ENCODE measurements at regions not wholly inside any gene's neighbourhood (a gene's known extent, or its start where the extent isn't known, plus 50 kb on each side); places are given as distances from the start of the nearest gene placed in this dataset.

DNA sequence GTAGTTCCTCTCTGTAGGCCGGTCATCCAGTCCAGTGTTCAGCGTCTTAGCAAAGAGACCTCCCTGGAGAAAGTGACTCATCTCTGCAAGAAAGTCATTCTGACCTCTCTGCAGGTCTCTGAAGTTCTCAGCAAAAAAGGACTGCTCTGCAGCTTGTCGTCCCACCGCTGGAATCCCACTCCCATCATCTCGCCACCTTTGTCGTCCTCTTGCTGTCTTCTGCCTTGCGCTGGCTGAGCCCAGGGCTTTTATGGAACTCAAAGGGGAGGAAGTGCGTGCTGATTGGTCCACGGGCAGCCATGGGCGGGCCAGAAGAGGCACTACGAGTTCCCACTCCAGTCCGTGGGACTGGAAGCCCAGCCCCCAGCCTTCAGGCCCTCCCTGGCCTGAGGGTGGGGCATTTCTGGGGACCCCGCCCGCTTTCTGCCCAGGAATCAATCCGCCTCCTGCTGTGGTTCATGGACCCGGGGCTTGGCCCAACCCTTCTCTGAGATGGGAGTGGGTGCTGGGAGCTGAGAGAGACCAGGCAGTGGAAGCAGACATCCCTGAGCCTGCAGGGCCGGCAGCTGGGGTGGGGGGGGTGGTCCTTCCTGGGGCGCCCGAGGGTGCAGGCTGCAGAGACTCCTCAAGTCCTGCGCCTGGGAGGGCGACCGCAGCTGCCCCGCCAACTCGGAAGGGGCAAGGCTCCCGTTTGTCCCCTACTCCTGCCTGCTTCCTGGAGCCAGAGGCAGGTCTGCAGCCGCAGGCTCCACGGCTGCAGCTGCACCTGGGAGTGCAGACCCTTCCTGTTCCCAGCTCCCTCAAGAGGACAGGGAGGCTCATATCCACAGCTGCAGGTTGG is 660.7 kb upstream of the RAB6C start:
- ATAC-seq, result no peak

GRCh38 chr2:129319422-129319717 is 660.1 kb upstream of the RAB6C start:
- CTCF ChIA-PET, result no interaction called here
- no peak overlapping the region for H3K27ac Mint-ChIP-seq
- no peak overlapping the region for H3K4me3 Mint-ChIP-seq
- no peaks in the 10 kb centered on the region for H3K36me3 Mint-ChIP-seq
- no peaks in the 10 kb centered on the region for H3K27me3 Mint-ChIP-seq
- H3K4me1 Mint-ChIP-seq, result no peaks in the 10 kb centered on the region
- ATAC-seq (no peak), DNase-seq (no peak)
- H3K9me3 Mint-ChIP-seq (ENCODE audit: low read depth), result no peaks in the 10 kb centered on the region

More for the DNA sequence above, 660.7 kb upstream of the RAB6C start:
- Mint-ChIP-seq H3K9me3 (ENCODE audit: low read depth) (no peaks in the 10 kb centered on the region), H3K27me3 (no peaks in the 10 kb centered on the region), H3K27ac (no peak overlapping the region), H3K4me3 (no peak overlapping the region), H3K4me1 (no peaks in the 10 kb centered on the region), H3K36me3 (no peaks in the 10 kb centered on the region)
- CTCF ChIA-PET, result no interaction called here
- no peak for DNase-seq

DNA sequence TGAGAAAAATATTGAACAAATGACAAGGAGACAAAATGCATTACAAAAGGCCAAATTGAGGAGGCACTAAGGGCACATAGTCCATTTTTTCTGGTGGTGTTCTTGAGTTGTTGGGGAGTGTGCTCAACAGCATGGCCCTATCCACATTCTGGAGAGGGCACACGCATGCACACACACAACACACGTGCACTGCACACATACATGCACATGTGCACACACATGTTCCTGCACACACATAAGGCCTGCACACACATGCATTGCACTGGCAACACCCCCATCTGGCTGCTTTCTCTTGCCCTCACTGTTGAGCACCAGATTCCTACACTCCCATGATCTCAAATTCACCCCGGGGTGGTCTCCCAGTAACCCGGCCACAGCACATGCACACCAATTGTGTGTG is 659.2 kb upstream of the RAB6C start:
- Mint-ChIP-seq H3K9me3 (ENCODE audit: low read depth) (no peaks in the 10 kb centered on the region), H3K27me3 (no peaks in the 10 kb centered on the region), H3K36me3 (no peaks in the 10 kb centered on the region), H3K4me3 (no peak overlapping the region), H3K27ac (no peak overlapping the region), H3K4me1 (no peaks in the 10 kb centered on the region)
- CTCF ChIA-PET, result no interaction called here
- ATAC-seq, result no peak
- DNase-seq, result no peak

DNA sequence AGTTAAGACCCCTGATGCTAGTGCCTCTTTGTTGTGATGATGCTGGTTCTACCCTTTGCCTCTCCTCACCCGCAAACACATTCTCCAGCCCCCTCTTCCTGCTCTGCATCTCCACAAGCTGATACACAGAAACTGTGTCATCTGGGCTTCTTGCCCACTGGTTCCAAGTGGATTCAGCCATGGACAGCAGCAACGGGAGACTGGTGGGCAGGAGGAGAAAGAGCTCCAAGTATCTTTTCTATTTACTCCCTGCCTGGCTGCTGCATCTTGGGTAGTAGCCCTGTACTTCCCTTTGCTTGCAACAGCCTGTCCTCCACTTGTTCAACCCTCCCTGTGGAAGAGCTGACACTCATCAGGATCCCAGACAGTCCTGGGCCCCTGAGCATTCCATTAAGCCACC is 655.1 kb upstream of the RAB6C start:
- CTCF ChIA-PET, result no interaction called here
- peaks cover 4% of the 10 kb centered on the region for H3K9me3 Mint-ChIP-seq (ENCODE audit: low read depth)
- no peaks in the 10 kb centered on the region for H3K27me3 Mint-ChIP-seq
- H3K27ac Mint-ChIP-seq, result no peak overlapping the region
- no peak overlapping the region for H3K4me3 Mint-ChIP-seq
- no peaks in the 10 kb centered on the region for H3K36me3 Mint-ChIP-seq
- DNase-seq (no peak), ATAC-seq (no peak)
- H3K4me1 Mint-ChIP-seq, result no peaks in the 10 kb centered on the region

GRCh38 chr2:129325151-129325550 is 654.3 kb upstream of the RAB6C start:
- no peak for ATAC-seq
- H3K36me3 Mint-ChIP-seq, result no peaks in the 10 kb centered on the region
- H3K9me3 Mint-ChIP-seq (ENCODE audit: low read depth), result peaks cover 4% of the 10 kb centered on the region

GRCh38 chr2:129329574-129329973 is 649.9 kb upstream of the RAB6C start:
- Mint-ChIP-seq H3K27me3 (no peaks in the 10 kb centered on the region), H3K27ac (no peak overlapping the region), H3K36me3 (no peaks in the 10 kb centered on the region), H3K4me3 (no peak overlapping the region), H3K4me1 (no peaks in the 10 kb centered on the region), H3K9me3 (ENCODE audit: low read depth) (peaks cover 4% of the 10 kb centered on the region)
- CTCF ChIA-PET, result no interaction called here
- ATAC-seq (no peak), DNase-seq (no peak)

More at GRCh38 chr2:129325151-129325550, 654.3 kb upstream of the RAB6C start:
- CTCF ChIA-PET, result no interaction called here
- H3K4me3 Mint-ChIP-seq, result no peak overlapping the region
- DNase-seq, result no peak
- H3K27ac Mint-ChIP-seq, result no peak overlapping the region
- H3K27me3 Mint-ChIP-seq, result no peaks in the 10 kb centered on the region
- no peaks in the 10 kb centered on the region for H3K4me1 Mint-ChIP-seq

GRCh38 chr2:129330504-129330903 is 649.0 kb upstream of the RAB6C start:
- H3K4me1 Mint-ChIP-seq, result no peaks in the 10 kb centered on the region
- no peak for ATAC-seq
- H3K9me3 Mint-ChIP-seq (ENCODE audit: low read depth), result peaks cover 4% of the 10 kb centered on the region
- no peak for DNase-seq
- no peaks in the 10 kb centered on the region for H3K27me3 Mint-ChIP-seq
- H3K4me3 Mint-ChIP-seq, result no peak overlapping the region
- no peaks in the 10 kb centered on the region for H3K36me3 Mint-ChIP-seq
- CTCF ChIA-PET, result no interaction called here
- H3K27ac Mint-ChIP-seq, result no peak overlapping the region

GRCh38 chr2:129331638-129332037 is 647.8 kb upstream of the RAB6C start:
- H3K4me3 Mint-ChIP-seq, result no peak overlapping the region
- ATAC-seq (no peak), DNase-seq (no peak)
- H3K27me3 Mint-ChIP-seq, result no peaks in the 10 kb centered on the region
- H3K4me1 Mint-ChIP-seq, result no peaks in the 10 kb centered on the region
- peaks cover 4% of the 10 kb centered on the region for H3K9me3 Mint-ChIP-seq (ENCODE audit: low read depth)
- CTCF ChIA-PET, result no interaction called here
- no peaks in the 10 kb centered on the region for H3K36me3 Mint-ChIP-seq
- H3K27ac Mint-ChIP-seq, result no peak overlapping the region

- CTCF ChIA-PET, result no interaction called here
- H3K4me3 Mint-ChIP-seq, result no peak overlapping the region
- no peak for ATAC-seq
Measured at GRCh38 chr2:129334128-129334527, 645.3 kb upstream of the RAB6C start.

GRCh38 chr2:129334696-129335410 is 644.6 kb upstream of the RAB6C start:
- Mint-ChIP-seq H3K27me3 (no peaks in the 10 kb centered on the region), H3K4me3 (no peak overlapping the region), H3K4me1 (no peaks in the 10 kb centered on the region), H3K9me3 (ENCODE audit: low read depth) (no peaks in the 10 kb centered on the region), H3K36me3 (no peaks in the 10 kb centered on the region), H3K27ac (no peak overlapping the region)
- CTCF ChIA-PET, result no interaction called here
- DNase-seq (no peak), ATAC-seq (no peak)

More at GRCh38 chr2:129334128-129334527, 645.3 kb upstream of the RAB6C start:
- no peak for DNase-seq
- Mint-ChIP-seq H3K27ac (no peak overlapping the region), H3K27me3 (no peaks in the 10 kb centered on the region), H3K9me3 (ENCODE audit: low read depth) (no peaks in the 10 kb centered on the region), H3K36me3 (no peaks in the 10 kb centered on the region), H3K4me1 (no peaks in the 10 kb centered on the region)

- Mint-ChIP-seq H3K36me3 (no peaks in the 10 kb centered on the region), H3K4me3 (no peak overlapping the region), H3K4me1 (no peaks in the 10 kb centered on the region), H3K9me3 (ENCODE audit: low read depth) (no peaks in the 10 kb centered on the region), H3K27ac (no peak overlapping the region), H3K27me3 (no peaks in the 10 kb centered on the region)
- CTCF ChIA-PET, result no interaction called here
- DNase-seq (no peak), ATAC-seq (no peak)
Measured at GRCh38 chr2:129336276-129336675, 643.2 kb upstream of the RAB6C start.

- H3K9me3 Mint-ChIP-seq (ENCODE audit: low read depth), result no peaks in the 10 kb centered on the region
- no peaks in the 10 kb centered on the region for H3K27me3 Mint-ChIP-seq
- ATAC-seq (no peak), DNase-seq (no peak)
- H3K27ac Mint-ChIP-seq, result no peak overlapping the region
- H3K4me1 Mint-ChIP-seq, result no peaks in the 10 kb centered on the region
- H3K36me3 Mint-ChIP-seq, result no peaks in the 10 kb centered on the region
- no peak overlapping the region for H3K4me3 Mint-ChIP-seq
- CTCF ChIA-PET, result no interaction called here
Measured at GRCh38 chr2:129337076-129337475, 642.4 kb upstream of the RAB6C start.

- no peak for DNase-seq
- H3K36me3 Mint-ChIP-seq, result no peaks in the 10 kb centered on the region
- no peak overlapping the region for H3K27ac Mint-ChIP-seq
- no peaks in the 10 kb centered on the region for H3K27me3 Mint-ChIP-seq
- no peak overlapping the region for H3K4me3 Mint-ChIP-seq
- no peaks in the 10 kb centered on the region for H3K9me3 Mint-ChIP-seq (ENCODE audit: low read depth)
- H3K4me1 Mint-ChIP-seq, result no peaks in the 10 kb centered on the region
- no peak for ATAC-seq
- CTCF ChIA-PET, result no interaction called here
Measured at GRCh38 chr2:129345540-129345939, 633.9 kb upstream of the RAB6C start.

- CTCF ChIA-PET, result interaction anchor here (0.6 kb wide), 1 partner anchor 552 kb away, joined by 3 read pairs; no protein-coding TSS in a partner anchor
- no peaks in the 10 kb centered on the region for H3K27me3 Mint-ChIP-seq
- ATAC-seq, result no peak
Measured at GRCh38 chr2:129347486-129348217, 631.8 kb upstream of the RAB6C start.

More at GRCh38 chr2:129347486-129348217, 631.8 kb upstream of the RAB6C start:
- DNase-seq, result no peak
- Mint-ChIP-seq H3K4me3 (no peak overlapping the region), H3K36me3 (no peaks in the 10 kb centered on the region), H3K4me1 (no peaks in the 10 kb centered on the region), H3K9me3 (ENCODE audit: low read depth) (no peaks in the 10 kb centered on the region), H3K27ac (no peak overlapping the region)

Measured in activated CD8-positive, alpha-beta memory T cell treated with anti-CD3 and anti-CD28 coated beads, Interleukin-2, amount 10 ng/mL, durations not matched to agents 7 days and 5 days (primary cell).